Endothelial cell of umbilical vein (primary cell): ENCODE measurements at regions not wholly inside any gene's neighbourhood (a gene's known extent, or its start where the extent isn't known, plus 50 kb on each side); places are given as distances from the start of the nearest gene placed in this dataset.

ENCODE experiments used
- BruUV-seq: library from RNA; stranded (reverse); fragments of 400-500 nt; replicated peaks from 2 replicates; lab custom pipeline; 2021; lab: Mats Ljungman, UMichigan
- CTCF ChIA-PET: fragments of 300-600, 350-600 bp; sonication (Branson Sonifier 250); formaldehyde crosslinking; loops from one replicate; lab custom pipeline; 2021; ENCODE audit warnings: antibody characterized with exemption, inconsistent platforms; lab: Charles Lee
- POLR2A ChIA-PET: fragments of 300-600, 350-600 bp; sonication (Branson Sonifier 250); formaldehyde crosslinking; loops from one replicate; lab custom pipeline; 2021; ENCODE audit warnings: antibody characterized with exemption, inconsistent platforms; lab: Charles Lee
- DNase-seq: peaks from one replicate; pipeline ENCODE4 v3.0.0-alpha.2; 2011; ENCODE audit warnings: low read depth, low spot score
- FAIRE-seq: peaks from 2 replicates; lab custom pipeline; 2011; peaks lifted over from hg19 to GRCh38; lab: Jason Lieb, UNC
- H2AFZ ChIP-seq: 2 replicates; pipeline ENCODE4 v1.6.0; 2012; ENCODE audit warnings: low read depth, low read length, control low read depth, inconsistent platforms
- H3K27ac ChIP-seq: 2 replicates; pipeline ENCODE4 v1.5.1; 2011; ENCODE audit warnings: low read depth, mild to moderate bottlenecking, control low read depth, low read length, moderate library complexity; ENCODE audit not compliant: insufficient read depth
- H3K27me3 ChIP-seq, 2 experiments: 2 replicates each; pipeline versions ENCODE4 v1.6.0 to v1.6.1; 2011; ENCODE audit warnings: low read length in 2 of 2, mixed read lengths in 1 of 2; ENCODE audit not compliant: control insufficient read depth in 2 of 2, insufficient read depth in 2 of 2
- H3K36me3 ChIP-seq, 2 experiments: 2 replicates in 1 of 2; 3 replicates in 1 of 2; pipeline ENCODE4 v1.5.1; 2011; ENCODE audit warnings: low read length in 2 of 2, mild to moderate bottlenecking in 1 of 2, moderate library complexity in 1 of 2; ENCODE audit not compliant: control insufficient read depth in 2 of 2, insufficient read depth in 2 of 2; ENCODE audit errors: extremely low read depth in 1 of 2
- H3K4me1 ChIP-seq: 3 replicates; pipeline ENCODE4 v1.5.1; 2011; ENCODE audit warnings: mild to moderate bottlenecking, low read length; ENCODE audit not compliant: control insufficient read depth, insufficient read depth; ENCODE audit errors: extremely low read depth
- H3K4me2 ChIP-seq: 2 replicates; pipeline ENCODE4 v1.6.1; 2011; ENCODE audit warnings: low read length, control low read depth, mixed read lengths; ENCODE audit not compliant: insufficient read depth
- H3K4me3 ChIP-seq, 3 experiments: fragments of 200-600 bp in 1 of 3; sonication (generic), shearing (Covaris generic) in 1 of 3; replicated peaks in 1 of 3; 2 replicates each; pipeline ENCODE4 v1.5.1; 2011 to 2016; ENCODE audit warnings: control low read depth in 3 of 3, low read length in 3 of 3, mild to moderate bottlenecking in 2 of 3, inconsistent platforms in 1 of 3, low read depth in 1 of 3, moderate library complexity in 1 of 3; ENCODE audit not compliant: insufficient read depth in 1 of 3
- H3K79me2 ChIP-seq: 2 replicates; pipeline ENCODE4 v1.6.0; 2012; ENCODE audit warnings: low read length, inconsistent platforms; ENCODE audit not compliant: control insufficient read depth, insufficient read depth
- H3K9ac ChIP-seq: replicated peaks from 2 replicates; pipeline ENCODE3; 2011; ENCODE audit warnings: low read length, control low read depth; ENCODE audit not compliant: insufficient read depth; ENCODE audit errors: extremely low read depth
- H3K9me1 ChIP-seq: replicated peaks from 3 replicates; pipeline ENCODE4 v1.6.0; 2011; ENCODE audit warnings: mild to moderate bottlenecking, low read length; ENCODE audit not compliant: control insufficient read depth, insufficient read depth; ENCODE audit errors: extremely low read depth
- H3K9me3 ChIP-seq: replicated peaks from 2 replicates; pipeline ENCODE4 v1.5.1; 2012; ENCODE audit warnings: low read length, inconsistent platforms; ENCODE audit not compliant: control insufficient read depth, insufficient read depth
- H4K20me1 ChIP-seq: replicated peaks from 2 replicates; pipeline ENCODE3; 2011; ENCODE audit warnings: mild to moderate bottlenecking, low read length; ENCODE audit not compliant: control insufficient read depth, insufficient read depth; ENCODE audit errors: extremely low read depth
- EZH2 ChIP-seq: IDR thresholded peaks from 2 replicates; pipeline ENCODE4 v1.6.1; 2012; ENCODE audit warnings: borderline replicate concordance, low read depth, mild to moderate bottlenecking, moderate library complexity, low read length, inconsistent platforms; ENCODE audit not compliant: severe bottlenecking
- FOS ChIP-seq: IDR thresholded peaks from 2 replicates; pipeline ENCODE4 v1.6.1; 2011; ENCODE audit warnings: mild to moderate bottlenecking, low read length, moderate library complexity, borderline replicate concordance; ENCODE audit not compliant: insufficient read depth
- GATA2 ChIP-seq: IDR thresholded peaks from 2 replicates; pipeline ENCODE4 v1.7.0; 2011; ENCODE audit warnings: low read depth, mild to moderate bottlenecking, moderate library complexity, mixed read lengths, low read length; ENCODE audit not compliant: insufficient read length, insufficient read depth
- JUN ChIP-seq: IDR thresholded peaks from 2 replicates; pipeline ENCODE4 v1.6.1; 2011; ENCODE audit warnings: borderline replicate concordance, low read depth; ENCODE audit not compliant: insufficient read length, insufficient read depth
- MYC ChIP-seq: IDR thresholded peaks from one replicate; pipeline ENCODE4 v1.6.1; 2011; ENCODE audit warnings: mild to moderate bottlenecking, low read depth, low read length
- POLR2A ChIP-seq: IDR thresholded peaks from 2 replicates; pipeline ENCODE4 v1.6.1; 2012; ENCODE audit warnings: low read depth, mild to moderate bottlenecking, control low read depth, low read length
- POLR2AphosphoS5 ChIP-seq: IDR thresholded peaks from 2 replicates; pipeline ENCODE4 v1.6.1; 2012; ENCODE audit warnings: low read depth, mild to moderate bottlenecking, control low read depth, low read length, moderate library complexity; ENCODE audit not compliant: insufficient read depth
- dilution Hi-C: fragments of 300-500 bp; cut with MboI; formaldehyde crosslinking; loops from one replicate; pipeline ENCODE4 v1.15.0; 2019; ENCODE audit warnings: low sequenced_read_pairs; ENCODE audit not compliant: extremely low pct_ligation_motif_present
- intact Hi-C: fragments of 100-400 bp; cut with micrococcal nuclease; formaldehyde crosslinking; loops from one replicate; pipeline ENCODE4 v1.10.0; 2022
- TF ChIP-seq, protein P1 (sequence below): IDR thresholded peaks from 2 replicates; pipeline ENCODE4 v1.6.1; 2011; ENCODE audit not compliant: insufficient read depth, insufficient read length
- TF ChIP-seq, protein P2 (sequence below), 2 donors: IDR thresholded peaks; 1 replicate in 1 of 2; 2 replicates in 1 of 2; pipeline ENCODE4 v1.5.1; 2011; ENCODE audit warnings: low read length in 2 of 2, mild to moderate bottlenecking in 2 of 2, moderate library complexity in 2 of 2, control low read depth in 1 of 2, inconsistent platforms in 1 of 2, low read depth in 1 of 2; ENCODE audit not compliant: insufficient read depth in 1 of 2; ENCODE audit errors: extremely low read depth in 1 of 2

DNA sequence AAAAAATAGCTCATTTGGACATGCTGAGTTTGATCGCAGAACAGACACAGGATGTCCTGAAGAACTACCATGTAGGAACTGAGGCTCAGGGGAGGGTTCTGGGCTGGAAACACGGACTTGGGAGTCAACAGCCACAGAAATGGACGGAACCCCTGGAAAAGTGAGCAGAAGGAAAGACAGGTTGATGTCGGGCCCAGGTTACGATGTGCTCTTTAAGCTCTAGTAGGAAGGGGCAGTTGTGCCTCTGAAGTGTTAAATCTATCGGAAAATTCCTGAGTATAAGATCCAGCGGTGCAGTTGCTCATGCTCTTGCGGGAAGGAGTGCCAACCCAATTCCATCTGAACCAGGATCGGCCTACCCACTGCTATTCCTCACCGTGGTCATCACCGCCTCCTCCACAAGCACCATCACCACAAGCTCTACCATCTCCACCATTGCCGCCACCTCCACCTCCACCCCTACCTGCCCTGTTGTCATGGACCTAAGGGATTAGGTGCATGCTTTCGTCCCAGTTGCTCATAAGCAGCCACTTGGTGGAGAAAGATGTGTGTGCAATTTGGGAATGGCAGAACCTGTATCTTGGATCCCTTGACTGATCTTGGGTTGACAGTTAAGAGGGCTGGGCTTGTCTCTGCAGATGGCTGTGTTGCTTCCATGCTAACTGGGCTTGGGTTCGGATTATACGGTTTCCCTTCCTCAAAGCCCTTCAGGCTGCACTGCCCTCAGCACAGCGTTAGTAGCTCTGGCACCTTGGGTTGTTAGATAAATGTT is 108.5 kb downstream of the ASB7 start:
- Histone ChIP-seq H4K20me1 (no peaks in the 10 kb centered on the region), H2AFZ (no peak overlapping the region), H3K9me3 (no peaks in the 10 kb centered on the region), H3K4me2 (no peak overlapping the region), H3K27me3 (no peaks in the 10 kb centered on the region), H3K9me1 (no peaks in the 10 kb centered on the region), H3K9ac (no peak overlapping the region), H3K79me2 (no peaks in the 10 kb centered on the region), H3K4me3 (no peak overlapping the region), H3K4me1 (peaks cover 9% of the 10 kb centered on the region), H3K27ac (no peak overlapping the region), H3K36me3 (no peaks in the 10 kb centered on the region)
- no peak for FAIRE-seq
- DNase-seq = no peak
- dilution Hi-C loops (no loop called here), intact Hi-C loops (no loop called here)
- ChIA-PET POLR2A (no interaction called here), CTCF (interaction anchor here (1.0 to 1.5 kb wide), 4 partner anchors 10 to 162 kb away, joined by 3 read pairs; no protein-coding TSS in a partner anchor)
- TF ChIP-seq JUN = no peak
- no peak for TF ChIP-seq MYC
- TF ChIP-seq, protein P1, sequence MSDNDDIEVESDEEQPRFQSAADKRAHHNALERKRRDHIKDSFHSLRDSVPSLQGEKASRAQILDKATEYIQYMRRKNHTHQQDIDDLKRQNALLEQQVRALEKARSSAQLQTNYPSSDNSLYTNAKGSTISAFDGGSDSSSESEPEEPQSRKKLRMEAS = no peak
- TF ChIP-seq, protein P2, sequence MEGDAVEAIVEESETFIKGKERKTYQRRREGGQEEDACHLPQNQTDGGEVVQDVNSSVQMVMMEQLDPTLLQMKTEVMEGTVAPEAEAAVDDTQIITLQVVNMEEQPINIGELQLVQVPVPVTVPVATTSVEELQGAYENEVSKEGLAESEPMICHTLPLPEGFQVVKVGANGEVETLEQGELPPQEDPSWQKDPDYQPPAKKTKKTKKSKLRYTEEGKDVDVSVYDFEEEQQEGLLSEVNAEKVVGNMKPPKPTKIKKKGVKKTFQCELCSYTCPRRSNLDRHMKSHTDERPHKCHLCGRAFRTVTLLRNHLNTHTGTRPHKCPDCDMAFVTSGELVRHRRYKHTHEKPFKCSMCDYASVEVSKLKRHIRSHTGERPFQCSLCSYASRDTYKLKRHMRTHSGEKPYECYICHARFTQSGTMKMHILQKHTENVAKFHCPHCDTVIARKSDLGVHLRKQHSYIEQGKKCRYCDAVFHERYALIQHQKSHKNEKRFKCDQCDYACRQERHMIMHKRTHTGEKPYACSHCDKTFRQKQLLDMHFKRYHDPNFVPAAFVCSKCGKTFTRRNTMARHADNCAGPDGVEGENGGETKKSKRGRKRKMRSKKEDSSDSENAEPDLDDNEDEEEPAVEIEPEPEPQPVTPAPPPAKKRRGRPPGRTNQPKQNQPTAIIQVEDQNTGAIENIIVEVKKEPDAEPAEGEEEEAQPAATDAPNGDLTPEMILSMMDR (IDR thresholded peaks at IDR 0.05; ENCODE audit: extremely low read depth in 1 of 2, insufficient read depth in 1 of 2, low read depth in 1 of 2, low read length in 2 of 2) = no peak
- no peak for TF ChIP-seq EZH2
- no peak for TF ChIP-seq POLR2A
- no peak for TF ChIP-seq FOS
- TF ChIP-seq POLR2AphosphoS5 = no peak
- TF ChIP-seq GATA2 = no peak
- BruUV-seq = no TSS peak
